ENCODE measurements at regions not wholly inside any gene's neighbourhood (a gene's known extent, or its start where the extent isn't known, plus 50 kb on each side); places are given as distances from the start of the nearest gene placed in this dataset.

- POLR2A ChIA-PET = no interaction called here
- WGBS (ENCODE audit: missing lambda C conversion rate) = 94% methylated on average over 1 of the region's 1 CpG
- CTCF ChIA-PET = no interaction called here
Observed at GRCh38 chr14:82755923-82756322, 1222.3 kb upstream of the SEL1L start.

GRCh38 chr14:82757776-82758175 lies 1224.1 kb upstream of the SEL1L start:
- CTCF ChIA-PET = no interaction called here
- WGBS (ENCODE audit: missing lambda C conversion rate) = 4% methylated on average over 2 of the region's 2 CpGs
- no peak for TF ChIP-seq CTCF (IDR thresholded peaks at IDR 0.05)
- TF ChIP-seq ZFP36 (IDR thresholded peaks at IDR 0.05; ENCODE audit: borderline replicate concordance, partially characterized antibody) = no peak
- no peak for TF ChIP-seq RFX5 (IDR thresholded peaks at IDR 0.05)
- no peak for TF ChIP-seq RAD21 (conservative IDR thresholded peaks at IDR 0.05 in 1 of 2, IDR thresholded peaks at IDR 0.05 in 1 of 2)
- no peak for TF ChIP-seq FOSB (CRISPR knock-in tag; IDR thresholded peaks at IDR 0.05)
- no peak for TF ChIP-seq REST (IDR thresholded peaks at IDR 0.05)

More at GRCh38 chr14:82755923-82756322, 1222.3 kb upstream of the SEL1L start:
- no peaks in the 10 kb centered on the region for H3K9me3 ChIP-seq
- DNase-seq (ENCODE audit: low read depth in 1 of 2, low spot score in 1 of 2) = no peak
- H3K27ac ChIP-seq = no peak overlapping the region
- no peak overlapping the region for H3K4me2 ChIP-seq
- H3K4me3 ChIP-seq = no peak overlapping the region
- no peaks in the 10 kb centered on the region for H3K4me1 ChIP-seq
- no peak for FAIRE-seq
- TF ChIP-seq HOXB5 (CRISPR knock-in tag; IDR thresholded peaks at IDR 0.05) (no peak), GATA3 (IDR thresholded peaks at IDR 0.05; ENCODE audit: borderline replicate concordance) (no peak), JUNB (IDR thresholded peaks at IDR 0.05) (no peak)
- ATAC-seq = no peak

DNA sequence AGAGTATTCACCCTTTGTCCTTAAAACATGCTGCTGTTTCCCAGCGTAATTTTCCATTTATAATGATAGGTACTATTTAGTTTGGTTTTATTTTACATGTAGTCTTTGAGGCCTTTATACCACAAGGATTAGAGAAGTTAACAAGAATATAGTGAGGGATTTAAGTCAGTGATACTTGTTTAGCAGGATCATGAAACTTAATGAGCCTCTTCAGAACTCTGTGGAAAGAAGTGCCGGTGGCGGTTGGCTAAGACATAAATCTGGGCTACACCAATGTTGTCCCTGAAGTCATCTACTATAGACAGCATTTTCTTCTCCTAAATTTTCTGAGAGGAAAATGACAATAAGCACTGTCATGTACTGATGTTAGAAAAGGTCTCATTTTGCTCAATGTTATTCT lies 1226.0 kb upstream of the SEL1L start:
- DNase-seq (ENCODE audit: low read depth in 1 of 2, low spot score in 1 of 2) (no peak), ATAC-seq (no peak), FAIRE-seq (no peak)
- Histone ChIP-seq H3K4me3 (no peak overlapping the region), H3K9me3 (no peaks in the 10 kb centered on the region), H3K4me2 (no peak overlapping the region), H3K27ac (no peak overlapping the region), H3K4me1 (no peaks in the 10 kb centered on the region)
- TF ChIP-seq HOXB5 (CRISPR knock-in tag; IDR thresholded peaks at IDR 0.05) = no peak
- TF ChIP-seq, protein P1, sequence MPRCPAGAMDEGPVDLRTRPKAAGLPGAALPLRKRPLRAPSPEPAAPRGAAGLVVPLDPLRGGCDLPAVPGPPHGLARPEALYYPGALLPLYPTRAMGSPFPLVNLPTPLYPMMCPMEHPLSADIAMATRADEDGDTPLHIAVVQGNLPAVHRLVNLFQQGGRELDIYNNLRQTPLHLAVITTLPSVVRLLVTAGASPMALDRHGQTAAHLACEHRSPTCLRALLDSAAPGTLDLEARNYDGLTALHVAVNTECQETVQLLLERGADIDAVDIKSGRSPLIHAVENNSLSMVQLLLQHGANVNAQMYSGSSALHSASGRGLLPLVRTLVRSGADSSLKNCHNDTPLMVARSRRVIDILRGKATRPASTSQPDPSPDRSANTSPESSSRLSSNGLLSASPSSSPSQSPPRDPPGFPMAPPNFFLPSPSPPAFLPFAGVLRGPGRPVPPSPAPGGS (IDR thresholded peaks at IDR 0.05) = no peak
- TF ChIP-seq RFX5 (IDR thresholded peaks at IDR 0.05) = no peak
- no peak for TF ChIP-seq MAX (IDR thresholded peaks at IDR 0.05)
- no peak for TF ChIP-seq JUN (IDR thresholded peaks at IDR 0.05)
- no peak for TF ChIP-seq CHD4 (IDR thresholded peaks at IDR 0.05; ENCODE audit: borderline replicate concordance)
- no peak for TF ChIP-seq RNF2 (IDR thresholded peaks at IDR 0.05; ENCODE audit: borderline replicate concordance, low read depth)
- TF ChIP-seq SREBF2 (IDR thresholded peaks at IDR 0.05) = no peak
- TF ChIP-seq CBX2 (IDR thresholded peaks at IDR 0.05; ENCODE audit: borderline replicate concordance, low read depth) = no peak
- TF ChIP-seq POLR2AphosphoS2 (conservative IDR thresholded peaks at IDR 0.05; ENCODE audit: low read length) = no peak
- no peak for TF ChIP-seq TP53 (CRISPR knock-in tag; IDR thresholded peaks at IDR 0.05)
- no peak for TF ChIP-seq ZFP36 (IDR thresholded peaks at IDR 0.05; ENCODE audit: borderline replicate concordance, partially characterized antibody)
- TF ChIP-seq HOXA7 (CRISPR knock-in tag; IDR thresholded peaks at IDR 0.05) = no peak
- no peak for TF ChIP-seq MAFK (IDR thresholded peaks at IDR 0.05; ENCODE audit: partially characterized antibody)
- TF ChIP-seq HOXB13 (CRISPR knock-in tag; IDR thresholded peaks at IDR 0.05; ENCODE audit: low read depth) = no peak
- TF ChIP-seq RAD21 (conservative IDR thresholded peaks at IDR 0.05 in 1 of 2, IDR thresholded peaks at IDR 0.05 in 1 of 2) = no peak
- 45% methylated on average over 3 of the region's 3 CpGs for WGBS (ENCODE audit: missing lambda C conversion rate)
- POLR2A ChIA-PET = no interaction called here
- CTCF ChIA-PET = no interaction called here

More at GRCh38 chr14:82757776-82758175, 1224.1 kb upstream of the SEL1L start:
- POLR2A ChIA-PET = no interaction called here
- DNase-seq (ENCODE audit: low read depth in 1 of 2, low spot score in 1 of 2) (no peak), FAIRE-seq (no peak), ATAC-seq (no peak)
- no peak overlapping the region for H3K4me3 ChIP-seq
- H3K27ac ChIP-seq = no peak overlapping the region
- H3K4me1 ChIP-seq = no peaks in the 10 kb centered on the region
- H3K9me3 ChIP-seq = no peaks in the 10 kb centered on the region
- H3K4me2 ChIP-seq = no peak overlapping the region
